HT1080 (cell line): ENCODE measurements at regions not wholly inside any gene's neighbourhood (a gene's known extent, or its start where the extent isn't known, plus 50 kb on each side); places are given as distances from the start of the nearest gene placed in this dataset.
A peak's percentile ranks its signal among the peaks of the same experiment; 100 is the strongest.
"Not testable (repeated sequence)": the region's sequence is repeated elsewhere in the genome, so short reads cannot be mapped to it uniquely, and the experiment has no call there.

ENCODE experiments used
- DNase-seq: peaks from one replicate; pipeline ENCODE4 v3.0.0-alpha.2; 2015; ENCODE audit warnings: low read depth

DNA sequence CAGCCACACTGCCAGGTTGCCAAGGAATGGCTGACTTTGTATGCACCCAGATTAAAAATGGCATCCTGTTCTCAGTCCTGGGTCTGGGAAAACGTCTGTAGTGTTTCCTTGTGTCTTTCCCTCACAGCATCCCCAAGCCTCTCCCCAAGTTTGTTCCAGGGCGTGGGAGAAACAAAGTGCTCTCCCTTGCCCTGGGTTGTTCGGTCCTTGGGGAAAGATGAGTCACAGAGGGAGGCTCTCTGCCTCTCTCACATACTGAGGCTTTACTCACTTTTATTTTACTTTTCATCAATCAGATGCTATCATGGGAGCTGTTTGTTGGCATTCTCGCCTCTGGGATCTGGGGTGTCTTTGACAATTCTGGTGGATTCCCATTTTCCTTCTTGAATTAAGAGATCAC is 492.3 kb downstream of the XIRP2 start:
- DNase-seq = peak; percentile 4

DNA sequence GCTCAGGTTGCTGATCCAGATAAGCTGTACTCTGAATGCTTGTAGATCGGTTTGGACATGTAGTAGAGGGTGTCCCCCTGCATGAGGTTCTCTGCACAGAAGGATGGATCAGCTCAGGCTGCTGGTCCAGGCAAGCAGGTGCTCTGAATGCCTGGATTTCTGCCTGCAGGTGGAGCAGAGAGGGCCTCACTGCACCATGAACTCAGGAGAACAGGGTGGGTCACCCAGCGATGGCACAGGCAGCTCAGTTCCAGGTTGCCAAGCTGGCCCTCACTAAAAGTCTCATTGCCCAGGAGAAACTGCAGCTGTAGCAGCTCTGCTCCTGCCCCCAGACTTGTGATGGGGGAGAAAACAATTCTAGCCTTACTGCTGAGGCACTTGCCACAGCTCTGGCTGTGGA is 491.8 kb downstream of the XIRP2 start:
- no peak for DNase-seq

DNA sequence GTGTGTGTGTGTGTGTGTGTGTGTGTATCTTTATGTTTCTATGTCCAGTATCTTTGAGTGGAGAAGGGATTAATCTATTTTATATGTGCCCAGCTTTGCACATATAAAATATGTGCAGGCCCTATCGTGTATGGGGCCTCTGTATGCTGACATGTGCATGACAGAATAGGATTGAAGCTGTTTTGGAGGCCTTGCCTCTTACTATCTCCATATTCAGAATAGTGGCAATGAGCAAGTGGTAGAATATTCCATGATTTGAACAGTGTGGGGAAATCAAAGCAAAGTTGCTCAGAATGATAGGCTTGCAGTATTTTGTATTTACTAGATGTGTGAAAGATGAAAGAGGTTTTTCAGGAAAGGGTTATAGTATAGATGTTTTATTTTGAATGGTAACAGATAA is 480.8 kb downstream of the XIRP2 start:
- DNase-seq = no peak

DNA sequence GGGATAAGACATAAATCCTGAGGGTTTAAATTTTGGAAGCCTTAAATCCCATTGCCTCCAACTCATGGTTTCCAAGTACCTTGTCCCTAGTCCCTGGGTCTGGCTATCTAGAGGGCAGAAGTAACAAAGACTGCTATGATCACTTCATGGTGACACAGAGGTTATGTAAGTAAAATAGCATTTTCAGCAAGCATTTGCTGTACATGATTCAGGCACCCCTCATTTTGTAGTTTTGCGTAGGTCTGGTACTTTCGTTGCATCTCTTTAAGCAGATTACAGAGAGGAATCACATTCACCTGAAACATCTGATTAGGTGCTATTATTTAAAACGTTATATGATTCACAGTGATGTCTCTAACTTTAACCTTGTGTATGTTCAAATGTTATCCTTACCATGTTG is 480.1 kb downstream of the XIRP2 start:
- no peak for DNase-seq

DNA sequence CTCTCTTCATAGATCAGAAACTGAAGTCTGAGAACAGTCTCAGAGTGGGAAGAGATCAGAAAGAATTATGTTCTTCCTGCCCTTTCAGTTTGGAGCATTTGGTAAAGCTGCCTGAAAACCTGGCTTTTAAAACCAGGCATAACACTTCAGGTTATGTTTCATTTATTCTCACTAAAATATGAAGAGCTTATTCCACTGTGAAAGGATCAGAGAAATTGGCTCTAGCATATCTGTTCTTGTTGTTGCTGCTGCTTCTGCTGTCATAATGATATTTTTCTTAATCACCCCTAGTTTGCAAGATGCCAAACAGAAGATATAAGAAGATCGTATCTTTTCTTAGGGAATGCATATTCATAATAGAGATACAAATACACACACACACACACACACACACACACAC is 476.9 kb downstream of the XIRP2 start:
- DNase-seq = no peak

DNA sequence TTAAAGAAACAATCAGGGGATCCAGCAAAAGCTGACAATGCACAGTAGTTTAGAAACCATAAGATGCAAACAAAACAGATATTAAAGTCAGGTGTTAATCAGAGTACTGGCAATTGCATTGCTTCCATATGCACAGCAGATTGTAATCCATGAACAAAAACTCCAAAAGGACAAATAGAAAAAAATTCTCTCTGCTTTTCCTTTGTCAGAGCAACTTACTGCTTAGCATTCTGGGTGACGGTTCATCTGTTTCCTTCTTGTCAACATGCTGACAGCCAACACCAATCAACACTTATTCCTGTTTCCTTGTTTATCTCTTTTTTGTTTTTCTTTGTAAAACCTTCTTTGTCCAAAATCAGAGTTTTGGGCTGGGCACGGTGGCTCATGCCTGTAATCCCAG is 473.1 kb downstream of the XIRP2 start:
- DNase-seq = no peak

DNA sequence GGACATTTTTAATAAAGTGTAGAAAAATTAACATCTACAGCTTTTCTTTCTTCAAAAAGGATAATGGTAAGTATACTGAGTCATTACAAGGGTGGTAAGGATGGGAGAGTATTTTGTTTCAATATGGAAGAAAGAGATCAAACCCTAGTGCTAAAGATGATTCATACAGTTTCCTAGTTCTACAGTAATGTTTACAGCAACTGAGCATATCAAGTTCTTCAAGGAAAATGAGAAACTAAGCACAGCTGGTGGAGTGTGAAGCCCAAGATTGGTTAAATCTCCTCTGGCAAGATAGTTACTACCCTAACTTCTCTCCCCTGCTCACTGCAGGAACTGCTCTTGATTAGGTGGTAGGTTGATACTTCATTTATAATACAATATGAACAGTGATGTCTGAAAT is 467.5 kb downstream of the XIRP2 start:
- peak; percentile 82 for DNase-seq

DNA sequence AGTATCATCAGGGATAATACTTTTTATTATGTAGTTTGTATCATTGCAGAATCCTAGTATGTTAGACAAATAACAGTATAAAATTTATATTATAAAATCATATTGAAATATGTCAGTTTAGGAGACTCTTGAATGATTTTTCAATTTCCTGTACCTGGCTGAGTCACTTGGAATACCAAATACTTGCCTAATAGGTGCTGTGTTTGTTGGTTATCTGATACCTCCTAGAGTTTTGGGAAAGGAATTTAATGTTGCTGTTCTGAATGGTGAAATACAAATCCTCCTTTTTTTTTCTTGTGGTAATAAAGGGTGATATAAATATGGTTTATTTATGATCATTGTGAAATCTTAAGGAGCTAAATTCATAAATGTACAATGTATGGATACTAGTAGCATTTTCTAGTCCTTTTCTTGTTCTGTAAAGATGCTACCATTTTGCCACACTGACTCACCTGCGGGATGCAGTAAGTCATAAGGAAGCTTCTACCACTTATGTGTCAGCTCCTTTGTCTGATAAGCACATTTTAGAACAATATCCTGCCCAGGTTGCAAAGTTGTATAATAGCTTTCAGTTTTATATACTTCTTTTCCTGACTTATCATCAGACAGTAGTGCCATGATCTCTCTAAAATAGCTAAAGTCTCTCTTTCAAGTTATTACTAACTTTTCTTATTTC is 465.5 kb downstream of the XIRP2 start:
- DNase-seq = peak; percentile 13

DNA sequence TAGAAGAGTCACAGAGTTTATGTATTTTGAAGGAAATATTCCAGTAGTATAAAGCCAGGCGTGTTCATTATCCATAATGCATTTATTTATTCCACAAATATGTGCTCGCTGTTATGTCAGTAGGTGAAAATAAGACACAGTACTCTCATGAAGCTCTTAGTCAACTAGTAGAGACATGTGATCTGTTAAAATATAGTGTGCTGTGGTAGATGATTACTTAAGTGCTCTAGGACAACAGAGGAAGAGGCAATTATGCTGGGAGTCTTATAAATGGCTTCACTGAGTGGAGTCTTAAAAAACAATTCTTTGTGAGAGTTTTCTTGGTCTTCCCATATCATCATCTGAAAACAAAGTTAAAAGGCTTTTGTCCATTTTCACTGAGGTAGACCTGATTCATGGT is 457.3 kb downstream of the XIRP2 start:
- no peak for DNase-seq

DNA sequence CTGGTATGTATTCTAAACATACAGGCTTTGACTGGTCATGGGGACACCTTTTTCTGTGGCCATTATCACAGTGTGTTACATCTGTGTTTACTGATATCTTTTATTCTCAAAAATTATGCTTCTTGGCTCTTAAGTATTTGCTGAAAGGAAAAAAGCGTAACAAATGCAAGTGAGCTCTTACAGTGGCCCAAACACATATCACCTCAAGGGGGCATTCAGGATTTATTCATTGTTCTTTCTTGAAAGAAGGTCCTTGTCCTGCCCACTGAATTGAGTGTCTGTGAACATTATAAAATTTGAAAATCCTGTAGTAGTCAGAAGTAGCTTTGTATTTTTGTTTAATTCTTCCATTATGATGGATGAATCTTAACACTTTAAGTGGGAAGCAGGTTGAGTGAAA is 454.5 kb downstream of the XIRP2 start:
- DNase-seq = no peak

DNA sequence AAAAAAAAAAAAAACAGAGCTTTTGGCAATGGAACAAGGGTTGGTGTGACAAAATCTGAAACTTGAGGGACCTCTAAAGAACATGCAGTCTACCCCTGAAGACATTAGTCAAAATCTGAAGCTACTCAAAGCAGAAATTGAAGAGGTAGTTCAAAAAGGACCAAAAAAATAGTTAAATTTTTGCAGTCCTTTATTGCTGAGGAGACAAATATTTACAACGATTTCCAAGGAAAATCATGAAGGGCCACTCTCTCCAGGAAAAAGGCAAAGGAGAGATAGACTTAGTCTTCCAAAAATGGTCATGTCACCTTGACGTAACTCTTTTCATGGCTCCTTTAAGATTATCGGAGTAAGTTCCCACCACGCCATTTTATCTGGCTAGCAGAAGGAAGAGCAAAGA is 452.0 kb downstream of the XIRP2 start:
- no peak for DNase-seq

DNA sequence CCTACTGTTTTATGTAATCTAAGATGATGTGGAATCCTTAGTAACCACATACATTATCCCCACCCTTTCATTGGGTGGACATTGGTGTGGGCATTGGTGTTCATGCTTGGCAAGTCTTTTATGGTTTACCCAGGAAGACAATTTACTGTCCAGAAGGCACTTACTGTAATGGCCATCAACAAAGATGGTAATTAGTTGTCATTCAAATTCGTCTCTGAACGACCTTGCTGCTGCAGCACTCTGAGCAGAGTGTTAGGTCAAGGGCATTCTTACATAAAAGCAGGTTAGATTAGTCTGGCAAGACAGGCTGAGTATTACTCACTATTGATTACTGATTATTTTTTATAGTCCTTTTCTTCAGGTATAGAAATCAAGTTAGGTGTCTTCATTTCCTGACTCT is 447.9 kb downstream of the XIRP2 start:
- no peak for DNase-seq

DNA sequence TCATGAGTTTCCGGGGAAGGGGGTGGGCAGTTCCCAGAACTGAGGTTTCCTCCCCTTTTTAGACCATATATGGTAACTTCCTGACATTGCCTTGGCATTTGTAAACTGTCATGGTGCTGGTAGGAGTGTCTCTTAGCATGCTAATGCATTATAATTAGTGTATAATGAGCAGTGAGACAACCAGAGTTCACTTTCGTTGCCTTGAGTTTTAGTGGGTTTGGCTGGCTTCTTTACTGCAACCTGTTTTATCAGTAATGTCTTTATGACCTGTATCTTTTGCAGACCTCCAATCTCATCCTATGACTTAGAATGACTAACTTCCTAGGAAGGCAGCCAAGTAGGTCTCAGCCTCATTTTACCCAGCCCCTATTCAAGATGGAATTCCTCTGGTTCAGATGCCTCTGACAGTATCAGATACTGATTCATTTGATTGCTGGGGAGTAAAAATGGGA is 447.3 kb downstream of the XIRP2 start:
- DNase-seq = peak; percentile 87

DNA sequence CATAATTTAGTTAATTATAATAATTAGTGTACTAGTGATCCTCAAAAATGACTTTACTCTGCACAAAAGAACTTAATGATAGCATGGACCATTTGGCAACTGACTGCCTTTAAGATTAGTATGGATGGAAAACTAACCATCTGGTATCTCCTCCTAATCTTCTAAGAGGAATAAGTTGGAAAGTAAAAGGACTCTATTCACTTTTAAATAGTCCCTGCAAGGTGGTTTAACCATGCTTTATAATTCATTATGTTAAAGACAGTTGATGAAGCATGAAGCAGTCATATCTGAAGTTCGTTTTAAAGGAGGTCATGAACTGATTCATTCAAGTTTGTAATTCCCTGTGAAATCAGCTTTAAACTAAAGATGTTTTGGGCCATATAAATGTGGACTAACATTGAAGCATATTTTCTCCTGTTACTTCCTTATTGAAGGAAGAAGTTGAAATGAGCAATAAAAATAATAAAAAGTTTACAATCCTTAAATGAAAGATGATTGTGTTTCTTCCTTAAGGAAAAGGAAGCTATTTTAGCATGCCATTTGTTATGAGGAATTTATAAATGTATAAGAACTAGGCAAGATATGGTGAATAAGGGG is 446.0 kb downstream of the XIRP2 start:
- no peak for DNase-seq

DNA sequence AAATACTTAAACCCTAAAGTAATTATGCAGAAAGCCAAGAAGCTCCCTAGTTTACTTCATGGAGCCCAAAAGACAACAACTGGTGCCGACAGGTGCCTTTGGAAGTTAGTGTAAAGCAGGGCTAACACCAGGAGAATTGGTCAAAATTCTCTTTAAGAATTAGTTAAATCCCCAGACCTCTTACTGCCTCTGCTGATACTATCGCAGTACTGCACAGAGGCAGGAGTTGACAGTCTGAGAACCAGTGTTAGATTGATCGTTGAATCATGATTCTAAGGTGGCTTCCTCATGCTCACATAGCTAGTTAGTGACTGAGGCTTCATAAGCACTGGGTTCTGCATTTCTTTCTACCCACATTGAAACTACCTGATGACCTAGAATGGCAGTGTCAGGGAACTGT is 445.0 kb downstream of the XIRP2 start:
- DNase-seq = no peak

DNA sequence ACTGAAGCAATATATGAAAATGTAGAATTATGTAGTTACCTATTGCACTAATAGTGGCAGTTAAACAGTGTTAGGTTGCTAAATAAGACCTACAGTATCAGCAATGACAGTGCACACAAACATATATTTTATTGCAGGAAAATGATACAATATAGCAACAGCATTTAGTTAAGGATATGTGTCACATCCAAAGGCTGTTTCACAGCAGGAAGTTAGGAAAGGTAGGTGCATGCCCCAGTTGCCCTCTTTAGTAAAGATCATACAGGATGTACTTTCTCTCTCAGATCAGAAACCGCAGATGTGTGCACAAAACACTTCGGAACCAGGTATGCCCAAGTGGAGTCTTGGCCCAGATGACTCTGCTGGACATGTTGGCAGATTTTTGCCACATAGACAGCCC is 444.1 kb downstream of the XIRP2 start:
- DNase-seq = no peak

DNA sequence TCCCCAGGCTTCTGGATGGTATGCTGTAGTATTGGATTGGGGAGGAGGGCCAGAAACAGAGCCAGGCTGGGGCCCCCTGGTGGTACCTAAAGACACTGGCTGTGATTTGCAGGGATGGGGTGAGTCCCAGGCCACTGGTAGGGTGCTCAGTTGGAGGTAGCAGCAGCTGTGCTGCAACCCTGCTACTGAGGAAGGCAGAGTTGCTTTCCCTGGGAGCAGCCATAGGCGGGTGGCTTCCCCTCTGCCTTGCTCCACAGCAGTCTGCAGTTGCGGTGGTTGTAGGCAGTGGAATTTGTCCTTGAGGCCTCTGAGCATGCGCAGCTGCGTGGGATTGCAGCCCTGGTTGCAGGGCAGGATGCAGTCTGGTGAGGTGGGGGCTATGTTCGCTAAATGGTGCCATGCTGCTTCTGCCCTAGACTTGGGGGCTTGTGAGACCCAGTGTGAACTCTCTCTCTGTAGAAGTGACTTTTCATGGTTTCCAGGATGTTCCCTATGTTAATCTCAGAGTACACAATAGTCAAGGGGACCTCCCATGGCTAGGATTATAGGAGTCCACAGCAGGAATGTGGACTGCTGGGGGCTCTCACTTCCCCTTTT is 443.5 kb downstream of the XIRP2 start:
- no peak for DNase-seq

DNA sequence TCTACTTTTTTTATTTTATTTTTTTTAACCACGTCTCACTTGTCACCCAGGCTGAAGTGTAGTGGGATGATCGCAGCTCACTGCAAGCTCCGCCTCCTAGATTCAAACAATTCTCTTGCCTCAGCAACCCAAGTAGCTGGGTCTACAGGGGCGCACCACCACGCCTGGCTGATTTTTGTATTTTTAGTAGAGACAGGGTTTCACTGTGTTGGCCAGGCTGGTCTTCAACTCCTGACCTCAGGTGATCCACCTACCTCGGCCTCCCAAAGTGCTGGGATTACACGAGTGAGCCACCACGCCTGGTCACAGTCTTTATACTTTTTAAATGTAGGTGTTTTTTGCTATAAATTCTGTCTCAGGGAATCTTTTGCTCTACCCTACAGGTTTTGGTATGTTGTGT is 440.5 kb downstream of the XIRP2 start:
- not testable (repeated sequence) for DNase-seq

DNA sequence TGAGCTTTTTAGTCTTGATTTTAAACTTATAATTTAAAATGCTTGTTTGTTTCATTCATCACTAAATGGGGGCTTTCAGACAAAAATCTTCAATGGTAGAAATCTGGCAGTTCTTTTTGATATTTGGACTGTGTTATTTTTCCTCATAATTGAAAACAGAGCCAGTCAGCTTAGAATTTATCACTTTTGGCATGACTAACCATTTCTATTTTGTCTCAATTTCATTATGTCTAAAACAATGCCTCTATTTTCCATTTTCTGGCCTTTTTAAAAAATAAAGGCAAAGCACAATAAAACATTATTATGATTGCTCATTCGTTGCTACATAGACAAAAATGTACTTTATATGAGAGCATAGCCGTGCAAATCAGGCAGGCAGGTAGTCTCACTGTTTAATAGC is 434.5 kb downstream of the XIRP2 start:
- no peak for DNase-seq

DNA sequence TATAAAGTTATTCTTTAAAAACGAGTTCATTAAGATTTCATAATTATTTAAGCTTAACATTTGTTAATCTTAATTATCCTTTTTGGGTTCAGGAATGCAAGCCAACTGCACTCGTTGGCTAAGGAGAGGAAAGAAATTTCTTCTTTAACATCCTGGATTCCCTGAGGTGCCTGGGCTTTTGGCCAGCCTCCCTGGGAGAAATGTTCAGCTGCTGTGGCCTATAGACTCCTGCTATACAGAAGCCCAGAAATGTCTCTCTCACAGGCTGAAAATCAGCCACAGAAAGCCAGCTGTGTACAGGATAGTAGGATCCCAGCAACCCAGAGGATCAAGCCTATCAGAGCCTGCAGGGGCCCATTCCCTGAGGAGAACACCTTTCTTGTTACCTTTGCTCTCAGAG is 430.3 kb downstream of the XIRP2 start:
- DNase-seq = no peak

DNA sequence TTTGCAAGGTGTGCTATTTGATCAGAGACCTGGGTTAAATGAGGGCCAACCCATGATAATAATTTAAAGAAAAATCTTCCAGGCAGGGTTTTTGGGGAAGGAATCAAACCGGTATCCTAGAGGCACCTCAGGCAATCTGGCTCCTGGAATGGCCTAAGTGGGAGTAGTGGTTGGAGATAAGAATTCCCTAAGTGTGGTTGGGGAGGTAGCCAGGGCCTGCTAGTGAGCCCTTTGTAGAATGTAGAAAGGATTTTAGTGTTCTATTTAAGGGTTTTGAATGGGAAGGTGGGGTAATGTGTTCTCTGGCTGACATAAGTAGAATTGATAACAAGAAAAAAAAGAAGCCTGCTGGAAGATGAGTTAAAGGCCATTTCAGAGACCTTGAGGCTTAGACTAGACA is 422.2 kb downstream of the XIRP2 start:
- no peak for DNase-seq
